ENCODE measurements at regions not wholly inside any gene's neighbourhood (a gene's known extent, or its start where the extent isn't known, plus 50 kb on each side); places are given as distances from the start of the nearest gene placed in this dataset.

GRCh38 chr4:174144106-174144505 is 139.4 kb downstream of the FBXO8 start:
- TF ChIP-seq CTCF (IDR thresholded peaks at IDR 0.05; ENCODE audit: low read depth, low read length, poor library complexity, severe bottlenecking) (no peak), EZH2phosphoT487 (IDR thresholded peaks at IDR 0.05; ENCODE audit: borderline replicate concordance, low read length) (no peak)
